HL-60 (cell line): ENCODE measurements at regions not wholly inside any gene's neighbourhood (a gene's known extent, or its start where the extent isn't known, plus 50 kb on each side); places are given as distances from the start of the nearest gene placed in this dataset.

ENCODE experiments used
- DNase-seq, 2 experiments: peaks; one replicate each; pipeline ENCODE4 v3.0.0-alpha.2; 2010 to 2020; ENCODE audit warnings: low read depth in 1 of 2, low spot score in 1 of 2
- H3K27ac ChIP-seq: fragments of 250-450 bp; sonication (Bioruptor Pico); replicated peaks from 2 replicates; pipeline ENCODE4 v1.5.1; 2020; ENCODE audit warnings: mild to moderate bottlenecking, moderate library complexity
- H3K27me3 ChIP-seq: fragments of 250-450 bp; sonication (Bioruptor Pico); 2 replicates; pipeline ENCODE4 v1.5.1; 2021; ENCODE audit warnings: mild to moderate bottlenecking, moderate library complexity; ENCODE audit not compliant: insufficient read depth, poor library complexity, severe bottlenecking
- H3K4me3 ChIP-seq: replicated peaks from 2 replicates; pipeline ENCODE4 v1.5.1; 2011; ENCODE audit warnings: mild to moderate bottlenecking, control low read depth, low read length; ENCODE audit not compliant: insufficient read depth
- CTCF ChIP-seq: IDR thresholded peaks from one replicate; pipeline ENCODE4 v1.5.1; 2011; ENCODE audit warnings: low read length, control low read depth, inconsistent platforms; ENCODE audit not compliant: insufficient read depth
- GABPA ChIP-seq: IDR thresholded peaks from 2 replicates; pipeline ENCODE4 v1.6.1; 2012; ENCODE audit warnings: low read depth
- POLR2AphosphoS5 ChIP-seq: IDR thresholded peaks from 2 replicates; pipeline ENCODE4 v1.6.1; 2012; ENCODE audit warnings: low read depth
- REST ChIP-seq: IDR thresholded peaks from 2 replicates; pipeline ENCODE4 v1.6.1; 2012; ENCODE audit warnings: low read depth; ENCODE audit not compliant: insufficient replicate concordance
- SPI1 ChIP-seq: IDR thresholded peaks from 2 replicates; pipeline ENCODE4 v1.6.1; 2012; ENCODE audit warnings: low read depth, mild to moderate bottlenecking, borderline replicate concordance

GRCh38 chr2:103276869-103277268, 515.0 kb downstream of the TMEM182 start:
- H3K4me3 ChIP-seq: no peak overlapping the region
- H3K27ac ChIP-seq: no peak overlapping the region
- DNase-seq: no peak
- H3K27me3 ChIP-seq: no peaks in the 10 kb centered on the region
- TF ChIP-seq CTCF: no peak
- no peak for TF ChIP-seq POLR2AphosphoS5
- TF ChIP-seq SPI1: no peak
- TF ChIP-seq GABPA: no peak
- no peak for TF ChIP-seq REST

- no peak overlapping the region for H3K4me3 ChIP-seq
- no peaks in the 10 kb centered on the region for H3K27me3 ChIP-seq
- no peak for DNase-seq
- H3K27ac ChIP-seq: no peak overlapping the region
- no peak for TF ChIP-seq CTCF
- TF ChIP-seq SPI1: no peak
- no peak for TF ChIP-seq GABPA
- no peak for TF ChIP-seq REST
- no peak for TF ChIP-seq POLR2AphosphoS5
These were observed 522.9 kb downstream of the TMEM182 start for GRCh38 chr2:103284750-103285149.

GRCh38 chr2:103285354-103285753, 523.5 kb downstream of the TMEM182 start:
- Histone ChIP-seq H3K27me3 (no peaks in the 10 kb centered on the region), H3K27ac (no peak overlapping the region), H3K4me3 (no peak overlapping the region)
- no peak for DNase-seq
- no peak for TF ChIP-seq SPI1
- no peak for TF ChIP-seq GABPA
- no peak for TF ChIP-seq CTCF
- TF ChIP-seq POLR2AphosphoS5: no peak
- no peak for TF ChIP-seq REST
